Transverse colon (tissue), 4 donors: ENCODE measurements at regions not wholly inside any gene's neighbourhood (a gene's known extent, or its start where the extent isn't known, plus 50 kb on each side); places are given as distances from the start of the nearest gene placed in this dataset.

Experiments used
- DNase-seq: peaks from one replicate; pipeline ENCODE4 v3.0.0-alpha.2; 2019
- H3K27ac ChIP-seq, 4 donors: fragments of 200-600 bp; sonication (generic); 2 replicates each; pipeline ENCODE4 v1.5.1; 2016 to 2018; ENCODE audit warnings: inconsistent platforms in 4 of 4
- H3K27me3 ChIP-seq: fragments of 200-600 bp; sonication (generic); 2 replicates; pipeline ENCODE4 v1.5.1; 2017; ENCODE audit warnings: inconsistent platforms
- H3K36me3 ChIP-seq, 4 donors: fragments of 200-600 bp; sonication (generic); 2 replicates each; pipeline ENCODE4 v1.5.1; 2017 to 2019; ENCODE audit warnings: inconsistent platforms in 4 of 4
- H3K4me1 ChIP-seq, 4 donors: fragments of 200-600 bp; sonication (generic); 2 replicates each; pipeline ENCODE4 v1.5.1; 2017 to 2020; ENCODE audit warnings: inconsistent platforms in 4 of 4
- H3K4me3 ChIP-seq, 4 donors: fragments of 200-600 bp; sonication (generic); 1 replicate in 1 of 4; 2 replicates in 3 of 4; pipeline versions ENCODE4 v1.5.1 to v1.6.1; 2017 to 2019; ENCODE audit warnings: inconsistent platforms in 4 of 4
- H3K9me3 ChIP-seq, 2 donors: fragments of 200-600 bp; sonication (generic); 2 replicates each; pipeline ENCODE4 v1.5.1; 2017 to 2019; ENCODE audit warnings: inconsistent platforms in 2 of 2
- EP300 ChIP-seq: sonication (generic); formaldehyde crosslinking; IDR thresholded peaks from one replicate; pipeline ENCODE4 v1.6.1; 2017; ENCODE audit warnings: antibody characterized with exemption, low read depth
- POLR2A ChIP-seq: fragments of 450-650 bp; IDR thresholded peaks from one replicate; pipeline ENCODE4 v1.6.1; 2016; ENCODE audit warnings: antibody characterized with exemption, mild to moderate bottlenecking, moderate library complexity
- POLR2AphosphoS5 ChIP-seq, 3 donors: sonication (generic); formaldehyde crosslinking; IDR thresholded peaks; one replicate each; pipeline ENCODE4 v1.6.1; 2016; ENCODE audit warnings: antibody characterized with exemption in 3 of 3
- WGBS, 2 donors: methylation state at CpG; one replicate each; pipeline ENCODE4 v1.1.5; 2018; ENCODE audit warnings: low coverage in 1 of 2; 5-methylcytosine and 5-hydroxymethylcytosine counted together
- in situ Hi-C, 4 donors: fragments of 200-750 bp; cut with MboI; loops; one replicate each; pipeline versions ENCODE4 v1.15.0 to v1.15.1; 2017; ENCODE audit warnings: low sequenced_read_pairs in 3 of 4, low pct_ligation_motif_present in 1 of 4, low pct_unique_long_range_greater_than_20kb in 1 of 4
- intact Hi-C: fragments of 100-400 bp; cut with DNase I; formaldehyde crosslinking; loops from one replicate; pipeline ENCODE4 v1.15.1; 2023; ENCODE audit warnings: low total_unique reads
- TF ChIP-seq, protein P1 (sequence below), 5 experiments: fragments of 200-600 bp in 3 of 5; fragments of 450-650 bp in 2 of 5; sonication (generic) in 3 of 5; IDR thresholded peaks; 1 replicate in 2 of 5; 2 replicates in 3 of 5; pipeline ENCODE4 v1.5.1; 2016 to 2017; ENCODE audit warnings: antibody characterized with exemption in 5 of 5, inconsistent platforms in 3 of 5, mild to moderate bottlenecking in 2 of 5, moderate library complexity in 1 of 5

- no peak overlapping the region for H3K4me3 ChIP-seq
- TF ChIP-seq POLR2AphosphoS5 (IDR thresholded peaks at IDR 0.05) (no peak), POLR2A (no peak), EP300 (no peak)
- TF ChIP-seq, protein P1, sequence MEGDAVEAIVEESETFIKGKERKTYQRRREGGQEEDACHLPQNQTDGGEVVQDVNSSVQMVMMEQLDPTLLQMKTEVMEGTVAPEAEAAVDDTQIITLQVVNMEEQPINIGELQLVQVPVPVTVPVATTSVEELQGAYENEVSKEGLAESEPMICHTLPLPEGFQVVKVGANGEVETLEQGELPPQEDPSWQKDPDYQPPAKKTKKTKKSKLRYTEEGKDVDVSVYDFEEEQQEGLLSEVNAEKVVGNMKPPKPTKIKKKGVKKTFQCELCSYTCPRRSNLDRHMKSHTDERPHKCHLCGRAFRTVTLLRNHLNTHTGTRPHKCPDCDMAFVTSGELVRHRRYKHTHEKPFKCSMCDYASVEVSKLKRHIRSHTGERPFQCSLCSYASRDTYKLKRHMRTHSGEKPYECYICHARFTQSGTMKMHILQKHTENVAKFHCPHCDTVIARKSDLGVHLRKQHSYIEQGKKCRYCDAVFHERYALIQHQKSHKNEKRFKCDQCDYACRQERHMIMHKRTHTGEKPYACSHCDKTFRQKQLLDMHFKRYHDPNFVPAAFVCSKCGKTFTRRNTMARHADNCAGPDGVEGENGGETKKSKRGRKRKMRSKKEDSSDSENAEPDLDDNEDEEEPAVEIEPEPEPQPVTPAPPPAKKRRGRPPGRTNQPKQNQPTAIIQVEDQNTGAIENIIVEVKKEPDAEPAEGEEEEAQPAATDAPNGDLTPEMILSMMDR (IDR thresholded peaks at IDR 0.05), result no peak
- no peak overlapping the region for H3K27ac ChIP-seq
- in situ Hi-C loops, result loop anchor here in 3 of 4 donors (25.0 kb wide), 2 partner anchors 192 to 217 kb away; partner anchors contain the start of gene PFN2 (in 1 of the 3)
- WGBS, 2 donors, result 71 to 82% methylated on average over 1 of the region's 1 CpG
- intact Hi-C loops, result no loop called here
- no peaks in the 10 kb centered on the region for H3K9me3 ChIP-seq
- no peak for DNase-seq
- no peaks in the 10 kb centered on the region for H3K27me3 ChIP-seq
- peaks cover under 1 to 22% (median 8%) of the 10 kb centered on the region in 4 donors for H3K4me1 ChIP-seq
- no peaks in the 10 kb centered on the region for H3K36me3 ChIP-seq
Observed at GRCh38 chr3:150179330-150179729, 208.6 kb upstream of the PFN2 start.

GRCh38 chr3:150177673-150178381 lies 207.1 kb upstream of the PFN2 start:
- H3K4me3 ChIP-seq, result no peak overlapping the region
- in situ Hi-C loops, result loop anchor here in 3 of 4 donors (25.0 kb wide), 2 partner anchors 191 to 216 kb away; partner anchors contain the start of gene PFN2 (in 1 of the 3)
- no peaks in the 10 kb centered on the region for H3K36me3 ChIP-seq
- WGBS, 2 donors, result 80 to 84% methylated on average over 4 of the region's 4 CpGs
- no peak for TF ChIP-seq EP300
- TF ChIP-seq POLR2AphosphoS5 (IDR thresholded peaks at IDR 0.05), result no peak
- TF ChIP-seq, protein P1 (IDR thresholded peaks at IDR 0.05), result no peak
- no peak for TF ChIP-seq POLR2A
- no peak overlapping the region for H3K27ac ChIP-seq
- intact Hi-C loops, result no loop called here
- no peaks in the 10 kb centered on the region for H3K27me3 ChIP-seq
- DNase-seq, result no peak
- H3K9me3 ChIP-seq, result no peaks in the 10 kb centered on the region
- peaks cover 0 to 14% (median 0%) of the 10 kb centered on the region in 4 donors for H3K4me1 ChIP-seq

- no peak for DNase-seq
- H3K9me3 ChIP-seq, result no peaks in the 10 kb centered on the region
- in situ Hi-C loops, result no loop called here
Observed at GRCh38 chr3:150174179-150174578, 203.5 kb upstream of the PFN2 start.

GRCh38 chr3:150172356-150172755 lies 201.7 kb upstream of the PFN2 start:
- 41 to 70% methylated on average over 2 of the region's 2 CpGs for WGBS, 2 donors
- in situ Hi-C loops, result no loop called here
- no peak for DNase-seq
- Histone ChIP-seq H3K27ac (no peak overlapping the region), H3K4me3 (no peak overlapping the region), H3K27me3 (no peaks in the 10 kb centered on the region), H3K4me1 (peaks cover 0 to 5% (median 0%) of the 10 kb centered on the region in 4 donors), H3K9me3 (no peaks in the 10 kb centered on the region), H3K36me3 (no peaks in the 10 kb centered on the region)
- intact Hi-C loops, result no loop called here
- TF ChIP-seq, protein P1 (IDR thresholded peaks at IDR 0.05), result no peak
- TF ChIP-seq POLR2AphosphoS5 (IDR thresholded peaks at IDR 0.05) (no peak), POLR2A (no peak), EP300 (no peak)

More at GRCh38 chr3:150174179-150174578, 203.5 kb upstream of the PFN2 start:
- intact Hi-C loops, result no loop called here
- no peaks in the 10 kb centered on the region for H3K27me3 ChIP-seq
- no peaks in the 10 kb centered on the region for H3K36me3 ChIP-seq
- no peak overlapping the region for H3K4me3 ChIP-seq
- TF ChIP-seq, protein P1 (IDR thresholded peaks at IDR 0.05), result no peak
- no peak for TF ChIP-seq POLR2AphosphoS5 (IDR thresholded peaks at IDR 0.05)
- TF ChIP-seq POLR2A, result no peak
- TF ChIP-seq EP300, result no peak
- 77 to 100% methylated on average over 1 of the region's 1 CpG for WGBS, 2 donors
- H3K27ac ChIP-seq, result no peak overlapping the region
- H3K4me1 ChIP-seq, result peaks cover 0 to 5% (median 0%) of the 10 kb centered on the region in 4 donors
